T-helper 2 cell treated with Interferon-gamma antibody and Interleukin-4, amounts not matched to agents 100 ng/mL and 5 ng/mL, for 36 hours (primary cell): ENCODE measurements at regions not wholly inside any gene's neighbourhood (a gene's known extent, or its start where the extent isn't known, plus 50 kb on each side); places are given as distances from the start of the nearest gene placed in this dataset.

Experiments used
- intact Hi-C: fragments of 100-400 bp; cut with micrococcal nuclease; formaldehyde crosslinking; loops from one replicate; pipeline ENCODE4 v1.15.1; 2023

- intact Hi-C loops: no loop called here
Observed at GRCh38 chr9:627336-627970, 214.0 kb upstream of the DMRT1 start.

- intact Hi-C loops: no loop called here
Observed at GRCh38 chr9:629146-629545, 212.4 kb upstream of the DMRT1 start.

- intact Hi-C loops: loop anchor here (10.0 kb wide), 1 partner anchor 74 kb away; no protein-coding TSS in a partner anchor
Observed at GRCh38 chr9:630817-631216, 210.7 kb upstream of the DMRT1 start.

GRCh38 chr9:631596-631995 lies 209.9 kb upstream of the DMRT1 start:
- intact Hi-C loops: loop anchor here (10.0 kb wide), 1 partner anchor 73 kb away; no protein-coding TSS in a partner anchor

DNA sequence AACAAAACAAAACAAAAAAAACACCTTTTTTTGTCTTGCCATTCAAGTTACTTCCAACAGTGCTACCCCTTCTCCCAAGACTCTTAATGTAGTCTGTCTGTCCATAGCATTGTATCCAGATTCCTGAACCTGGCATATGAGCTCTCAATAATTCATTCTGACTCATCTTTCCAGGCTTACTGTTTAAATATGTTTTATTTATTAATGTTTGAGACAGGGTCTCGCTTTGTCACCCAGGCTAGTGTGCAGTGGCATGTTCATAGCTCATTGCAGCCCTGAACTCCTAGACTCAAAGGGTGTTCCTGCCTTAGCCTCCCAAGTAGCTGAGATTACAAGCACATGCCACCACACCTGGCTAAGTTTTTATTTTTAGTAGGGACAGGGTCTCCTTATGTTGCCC lies 208.0 kb upstream of the DMRT1 start:
- intact Hi-C loops: loop anchor here (10.0 kb wide), 1 partner anchor 71 kb away; no protein-coding TSS in a partner anchor

GRCh38 chr9:636931-637591 lies 204.4 kb upstream of the DMRT1 start:
- intact Hi-C loops: loop anchor here (10.0 kb wide), 1 partner anchor 68 kb away; no protein-coding TSS in a partner anchor

GRCh38 chr9:638152-638551 lies 203.3 kb upstream of the DMRT1 start:
- intact Hi-C loops: loop anchor here (10.0 kb wide), 1 partner anchor 67 kb away; no protein-coding TSS in a partner anchor

DNA sequence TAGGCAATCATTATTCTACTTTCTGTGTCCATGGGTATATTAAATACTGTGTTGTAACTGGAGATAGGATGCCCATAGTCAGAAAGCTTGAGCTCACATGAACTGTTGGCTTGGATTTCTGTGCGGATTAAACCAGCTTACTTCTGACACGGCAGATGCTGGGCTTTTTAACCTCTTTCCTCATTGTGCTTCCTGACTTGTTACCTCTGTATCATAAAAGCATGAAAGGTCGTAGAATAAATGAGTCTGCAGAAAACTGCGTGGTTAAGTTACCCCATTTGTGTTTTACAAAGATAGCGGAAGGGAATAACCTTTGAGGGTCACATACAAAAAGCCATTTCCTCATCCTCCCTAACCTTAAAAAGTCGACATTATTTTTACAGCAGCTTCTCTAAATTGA lies 199.5 kb upstream of the DMRT1 start:
- intact Hi-C loops: no loop called here

DNA sequence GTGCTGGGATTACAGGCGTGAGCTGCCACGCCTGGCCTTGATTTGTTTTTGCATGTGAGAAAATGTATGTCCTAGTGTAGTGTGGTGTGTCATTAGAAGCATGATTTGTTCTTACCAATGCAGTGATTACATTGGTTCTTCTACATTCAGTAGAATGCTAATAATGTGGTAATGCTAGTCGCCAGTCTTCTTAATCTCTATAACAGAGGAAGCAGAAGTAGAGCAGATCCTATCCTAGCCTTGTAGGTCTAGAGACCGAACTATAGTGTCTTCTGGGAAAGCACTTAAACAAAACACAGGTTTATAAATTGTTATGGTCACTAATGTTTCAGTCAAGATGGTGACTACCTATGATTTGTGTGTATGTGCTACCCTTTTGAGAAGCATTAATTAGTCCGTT lies 197.5 kb upstream of the DMRT1 start:
- intact Hi-C loops: no loop called here

DNA sequence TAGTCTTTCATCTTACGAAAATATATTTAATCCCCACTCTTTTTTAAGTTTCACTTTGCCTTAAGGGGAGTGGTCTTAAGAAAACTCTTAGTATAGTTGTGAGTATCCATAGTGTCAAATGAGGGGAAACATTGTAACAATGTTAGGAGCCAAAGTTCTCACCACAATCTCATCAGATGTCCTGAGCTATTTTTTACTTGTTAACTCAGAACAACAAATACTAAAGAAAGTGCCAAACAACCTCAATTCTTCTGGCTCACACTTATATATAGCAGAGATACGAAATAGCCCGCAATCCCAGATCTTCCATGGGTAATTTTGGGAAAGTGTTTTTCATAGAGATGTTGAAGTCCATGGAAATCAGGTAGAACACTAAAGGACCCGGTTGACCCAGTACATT lies 194.0 kb upstream of the DMRT1 start:
- intact Hi-C loops: no loop called here

- intact Hi-C loops: no loop called here
Observed at GRCh38 chr9:649128-650074, 192.1 kb upstream of the DMRT1 start.

DNA sequence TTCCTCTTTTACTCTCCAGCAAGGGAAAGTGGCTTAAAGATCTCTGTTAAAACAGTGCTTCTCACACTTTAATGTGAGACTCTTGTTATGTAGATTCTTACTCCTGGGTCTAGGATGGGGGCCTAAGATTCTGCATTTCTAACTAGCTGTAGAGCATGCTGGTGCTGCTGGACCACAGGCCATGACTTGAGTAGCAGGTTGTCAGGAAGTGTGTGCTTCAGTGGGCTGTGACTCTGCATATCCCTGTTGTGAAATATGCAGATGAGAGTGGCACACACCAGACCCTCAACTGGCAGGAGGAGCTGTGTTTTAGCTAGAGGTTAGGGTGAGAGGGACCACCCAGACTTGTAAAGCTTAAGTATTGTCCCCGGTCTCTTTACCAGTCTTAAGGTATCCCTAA lies 191.1 kb upstream of the DMRT1 start:
- intact Hi-C loops: no loop called here

GRCh38 chr9:651371-651770 lies 190.1 kb upstream of the DMRT1 start:
- intact Hi-C loops: no loop called here

GRCh38 chr9:652914-653313 lies 188.6 kb upstream of the DMRT1 start:
- intact Hi-C loops: no loop called here

DNA sequence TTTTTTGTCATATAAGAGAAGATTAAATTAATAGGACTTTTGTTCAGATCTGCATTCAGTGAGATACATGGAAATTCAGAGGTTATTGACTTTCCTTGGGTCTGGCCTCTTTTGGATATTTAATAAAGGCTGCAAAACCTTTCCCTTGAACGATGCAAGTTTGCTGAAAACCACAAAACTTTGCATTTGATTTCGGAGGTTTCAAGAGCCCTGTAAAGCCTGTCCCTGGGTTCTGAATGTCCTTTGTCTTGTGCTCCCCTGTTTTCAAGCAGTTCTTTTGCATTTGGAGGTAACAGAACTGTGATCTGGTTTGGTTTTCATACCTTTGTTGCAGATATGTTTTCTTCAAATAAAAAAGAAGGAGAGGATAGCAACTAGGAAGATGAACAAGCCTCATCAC lies 188.1 kb upstream of the DMRT1 start:
- intact Hi-C loops: no loop called here

- intact Hi-C loops: no loop called here
Observed at GRCh38 chr9:653856-654387, 187.6 kb upstream of the DMRT1 start.

- intact Hi-C loops: no loop called here
Observed at GRCh38 chr9:655875-656274, 185.6 kb upstream of the DMRT1 start.

GRCh38 chr9:656926-657568 lies 184.4 kb upstream of the DMRT1 start:
- intact Hi-C loops: no loop called here

DNA sequence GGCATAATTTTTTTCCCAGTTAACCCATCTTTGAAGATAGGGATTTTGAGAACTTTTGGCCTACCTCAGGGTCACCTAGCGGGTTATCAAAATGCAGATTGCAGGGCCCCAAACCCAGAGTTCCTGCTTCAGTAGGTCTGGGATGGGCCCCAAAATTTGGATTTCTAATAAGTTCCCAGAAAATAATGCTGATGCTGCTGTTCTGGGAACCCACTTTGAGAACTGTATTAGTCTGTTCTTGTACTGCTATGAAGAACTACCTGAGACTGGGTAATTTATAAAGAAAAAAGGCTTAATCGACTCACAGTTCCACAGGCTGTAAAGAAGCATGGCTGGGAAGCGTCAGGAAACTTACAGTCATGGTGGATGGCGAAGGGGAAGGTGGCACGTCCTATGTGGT lies 182.2 kb upstream of the DMRT1 start:
- intact Hi-C loops: no loop called here

DNA sequence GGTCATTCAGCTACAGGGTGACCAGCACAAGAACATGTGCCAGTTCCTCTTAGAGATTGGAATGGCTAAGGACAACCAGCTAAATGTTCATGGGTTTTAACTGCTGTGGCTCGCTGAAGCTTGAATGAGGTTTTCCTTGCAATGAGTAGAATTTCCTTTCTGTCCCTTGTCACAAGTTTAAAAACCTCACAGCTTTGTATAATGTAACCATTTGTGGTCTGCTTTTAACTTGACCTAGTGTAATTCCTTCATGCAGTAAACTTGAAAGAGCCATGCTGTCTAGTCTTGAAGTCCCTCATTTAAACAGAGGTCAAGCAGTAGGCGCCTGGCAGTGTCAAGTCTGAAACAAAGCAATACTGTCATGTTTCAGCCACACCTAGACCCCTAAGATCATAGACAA lies 181.3 kb upstream of the DMRT1 start:
- intact Hi-C loops: no loop called here

- intact Hi-C loops: no loop called here
Observed at GRCh38 chr9:663541-663940, 178.0 kb upstream of the DMRT1 start.
